OCI-LY1 (cell line): ENCODE measurements at regions not wholly inside any gene's neighbourhood (a gene's known extent, or its start where the extent isn't known, plus 50 kb on each side); places are given as distances from the start of the nearest gene placed in this dataset.

Source experiments
- H2AFZ ChIP-seq: fragments of 200-600 bp; sonication (generic), shearing (Covaris generic); 2 replicates; pipeline ENCODE4 v1.6.0; 2014; ENCODE audit warnings: antibody characterized with exemption, mild to moderate bottlenecking, low read length
- H3F3A ChIP-seq: fragments of 200-600 bp; sonication (generic), shearing (Covaris generic); 2 replicates; pipeline ENCODE4 v1.6.0; 2014; ENCODE audit warnings: mild to moderate bottlenecking, antibody characterized with exemption, low read length, moderate library complexity; ENCODE audit not compliant: insufficient read depth
- H3K27ac ChIP-seq: fragments of 200-600 bp; sonication (generic); 2 replicates; pipeline ENCODE4 v1.5.1; 2014; ENCODE audit warnings: low read length, mixed run types, mild to moderate bottlenecking, low read depth; ENCODE audit not compliant: poor library complexity, severe bottlenecking
- H3K27me3 ChIP-seq: fragments of 200-600 bp; sonication (generic); 2 replicates; pipeline ENCODE4 v1.6.0; 2014; ENCODE audit warnings: antibody characterized with exemption, mild to moderate bottlenecking, low read length, moderate library complexity; ENCODE audit not compliant: insufficient read depth
- H3K36me3 ChIP-seq: fragments of 200-600 bp; sonication (generic); 2 replicates; pipeline ENCODE4 v1.6.1; 2014; ENCODE audit warnings: mild to moderate bottlenecking, antibody characterized with exemption, low read length, moderate library complexity, mixed read lengths; ENCODE audit not compliant: insufficient read depth
- H3K4me1 ChIP-seq: fragments of 200-600 bp; sonication (generic); 2 replicates; pipeline ENCODE4 v1.5.1; 2014; ENCODE audit warnings: mild to moderate bottlenecking, low read length, moderate library complexity; ENCODE audit not compliant: insufficient read depth, severe bottlenecking
- H3K4me2 ChIP-seq: fragments of 200-600 bp; sonication (generic), shearing (Covaris generic); 2 replicates; pipeline ENCODE4 v1.6.1; 2014; ENCODE audit warnings: low read length
- H3K4me3 ChIP-seq: fragments of 200-600 bp; sonication (generic); 2 replicates; pipeline ENCODE4 v1.5.1; 2014; ENCODE audit warnings: low read length, low read depth, mild to moderate bottlenecking, mixed read lengths; ENCODE audit not compliant: poor library complexity, severe bottlenecking
- H3K79me2 ChIP-seq: fragments of 200-600 bp; shearing (Covaris generic); 2 replicates; pipeline ENCODE4 v1.6.1; 2016; ENCODE audit warnings: mixed run types, low read length, mixed read lengths; ENCODE audit not compliant: insufficient read depth
- H3K9ac ChIP-seq: fragments of 200-600 bp; sonication (generic), shearing (Covaris generic); 2 replicates; pipeline ENCODE4 v1.6.1; 2014; ENCODE audit warnings: mild to moderate bottlenecking, low read length, mixed read lengths
- H3K9me2 ChIP-seq: fragments of 200-600 bp; sonication (generic), shearing (Covaris generic); 2 replicates; pipeline ENCODE4 v1.6.1; 2014; ENCODE audit warnings: low read depth, mild to moderate bottlenecking, low read length, mixed read lengths
- H3K9me3 ChIP-seq: fragments of 200-600 bp; shearing (Covaris generic); 2 replicates; pipeline ENCODE4 v1.6.1; 2014; ENCODE audit warnings: low read length, mixed read lengths
- H4K20me1 ChIP-seq: fragments of 200-600 bp; sonication (generic), shearing (Covaris generic); 2 replicates; pipeline ENCODE4 v1.6.0; 2016; ENCODE audit warnings: mild to moderate bottlenecking, low read length; ENCODE audit not compliant: insufficient read depth
- CTCF ChIP-seq: fragments of 200-600 bp; sonication (generic), shearing (Covaris generic); IDR thresholded peaks from 2 replicates; pipeline ENCODE4 v1.5.1; 2017; ENCODE audit warnings: mild to moderate bottlenecking, antibody characterized with exemption, low read length, moderate library complexity, mixed read lengths
- EZH2 ChIP-seq: fragments of 200-600 bp; sonication (generic), shearing (Covaris generic); IDR thresholded peaks from 2 replicates; pipeline ENCODE4 v1.8.0; 2017; ENCODE audit warnings: borderline replicate concordance, mixed run types, mild to moderate bottlenecking, antibody characterized with exemption, low read length, moderate library complexity, mixed read lengths

- Histone ChIP-seq H3K4me3 (no peak overlapping the region), H3K4me1 (no peaks in the 10 kb centered on the region), H3F3A (no peaks in the 10 kb centered on the region)
Observed at GRCh38 chr11:127843483-127844396, 743.6 kb downstream of the ETS1 start.

GRCh38 chr11:127825183-127825582, 762.2 kb downstream of the ETS1 start:
- H4K20me1 ChIP-seq = no peaks in the 10 kb centered on the region
- TF ChIP-seq EZH2 (no peak), CTCF (no peak)
- H3K4me1 ChIP-seq = no peaks in the 10 kb centered on the region
- no peak overlapping the region for H3K4me2 ChIP-seq
- no peaks in the 10 kb centered on the region for H3K9me2 ChIP-seq
- no peaks in the 10 kb centered on the region for H3K27me3 ChIP-seq
- no peak overlapping the region for H3K4me3 ChIP-seq
- no peaks in the 10 kb centered on the region for H3F3A ChIP-seq
- H2AFZ ChIP-seq = no peak overlapping the region
- no peak overlapping the region for H3K27ac ChIP-seq
- H3K36me3 ChIP-seq = no peaks in the 10 kb centered on the region
- H3K9me3 ChIP-seq = no peaks in the 10 kb centered on the region
- H3K79me2 ChIP-seq = no peaks in the 10 kb centered on the region
- H3K9ac ChIP-seq = no peak overlapping the region

More at GRCh38 chr11:127843483-127844396, 743.6 kb downstream of the ETS1 start:
- no peak overlapping the region for H3K9ac ChIP-seq
- no peaks in the 10 kb centered on the region for H4K20me1 ChIP-seq
- H3K27ac ChIP-seq = no peak overlapping the region
- no peaks in the 10 kb centered on the region for H3K79me2 ChIP-seq
- H2AFZ ChIP-seq = no peak overlapping the region
- no peaks in the 10 kb centered on the region for H3K27me3 ChIP-seq
- H3K9me3 ChIP-seq = no peaks in the 10 kb centered on the region
- no peaks in the 10 kb centered on the region for H3K36me3 ChIP-seq
- H3K9me2 ChIP-seq = no peaks in the 10 kb centered on the region
- H3K4me2 ChIP-seq = no peak overlapping the region
- TF ChIP-seq EZH2 (no peak), CTCF (peak; percentile 66)

GRCh38 chr11:127818625-127819024, 768.7 kb downstream of the ETS1 start:
- Histone ChIP-seq H3K27ac (no peak overlapping the region), H3K4me2 (no peak overlapping the region), H3K9ac (no peak overlapping the region), H3K27me3 (no peaks in the 10 kb centered on the region), H3K4me3 (no peak overlapping the region), H3K9me3 (no peaks in the 10 kb centered on the region), H3K4me1 (no peaks in the 10 kb centered on the region), H3K36me3 (no peaks in the 10 kb centered on the region), H2AFZ (no peak overlapping the region), H3K9me2 (no peaks in the 10 kb centered on the region), H4K20me1 (no peaks in the 10 kb centered on the region), H3K79me2 (no peaks in the 10 kb centered on the region), H3F3A (no peaks in the 10 kb centered on the region)
- TF ChIP-seq EZH2 (no peak), CTCF (no peak)
